ENCODE measurements at regions not wholly inside any gene's neighbourhood (a gene's known extent, or its start where the extent isn't known, plus 50 kb on each side); places are given as distances from the start of the nearest gene placed in this dataset.

DNA sequence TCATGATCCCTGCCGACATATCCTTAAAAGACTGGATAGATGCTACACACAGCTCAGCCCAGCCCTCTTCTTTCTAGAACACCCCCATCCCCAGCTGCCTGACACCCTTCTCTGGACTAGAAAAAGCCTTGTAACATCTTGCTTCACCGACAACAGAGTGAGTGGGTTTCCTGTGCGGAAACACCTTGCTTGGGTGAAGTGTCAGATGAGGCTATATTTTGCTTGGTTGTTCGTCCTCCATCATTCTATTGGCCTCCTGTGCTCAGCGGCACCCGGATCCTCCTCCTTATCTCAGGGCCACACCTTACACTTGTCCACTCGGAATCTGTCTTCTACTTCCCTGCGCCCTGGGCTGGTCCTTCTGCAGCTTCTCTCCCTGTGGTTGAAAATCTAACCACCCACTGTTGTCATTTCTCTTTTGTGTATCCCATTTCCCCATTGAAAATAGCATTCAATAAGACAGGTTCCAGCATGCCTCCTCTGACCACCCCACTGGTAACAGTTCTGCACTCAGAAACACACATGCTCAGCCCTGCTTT, 101.3 kb upstream of the MLN start:
- TF ChIP-seq, protein P1, sequence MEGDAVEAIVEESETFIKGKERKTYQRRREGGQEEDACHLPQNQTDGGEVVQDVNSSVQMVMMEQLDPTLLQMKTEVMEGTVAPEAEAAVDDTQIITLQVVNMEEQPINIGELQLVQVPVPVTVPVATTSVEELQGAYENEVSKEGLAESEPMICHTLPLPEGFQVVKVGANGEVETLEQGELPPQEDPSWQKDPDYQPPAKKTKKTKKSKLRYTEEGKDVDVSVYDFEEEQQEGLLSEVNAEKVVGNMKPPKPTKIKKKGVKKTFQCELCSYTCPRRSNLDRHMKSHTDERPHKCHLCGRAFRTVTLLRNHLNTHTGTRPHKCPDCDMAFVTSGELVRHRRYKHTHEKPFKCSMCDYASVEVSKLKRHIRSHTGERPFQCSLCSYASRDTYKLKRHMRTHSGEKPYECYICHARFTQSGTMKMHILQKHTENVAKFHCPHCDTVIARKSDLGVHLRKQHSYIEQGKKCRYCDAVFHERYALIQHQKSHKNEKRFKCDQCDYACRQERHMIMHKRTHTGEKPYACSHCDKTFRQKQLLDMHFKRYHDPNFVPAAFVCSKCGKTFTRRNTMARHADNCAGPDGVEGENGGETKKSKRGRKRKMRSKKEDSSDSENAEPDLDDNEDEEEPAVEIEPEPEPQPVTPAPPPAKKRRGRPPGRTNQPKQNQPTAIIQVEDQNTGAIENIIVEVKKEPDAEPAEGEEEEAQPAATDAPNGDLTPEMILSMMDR (IDR thresholded peaks at IDR 0.05): no peak
- TF ChIP-seq POLR2A (IDR thresholded peaks at IDR 0.05): no peak

Data from adrenal gland (tissue), 5 donors.